Adrenal gland (tissue), 9 donors: ENCODE measurements at regions not wholly inside any gene's neighbourhood (a gene's known extent, or its start where the extent isn't known, plus 50 kb on each side); places are given as distances from the start of the nearest gene placed in this dataset.

ENCODE experiments used
- DNase-seq, 7 donors: peaks; one replicate each; pipeline ENCODE4 v3.0.0-alpha.2; 2019 to 2020
- H3K27ac ChIP-seq, 5 donors: fragments of 200-600 bp; sonication (generic) in 4 of 5; 1 replicate in 3 of 5; 2 replicates in 2 of 5; pipeline versions ENCODE4 v1.5.1 to v1.8.0; 2016 to 2020; ENCODE audit warnings: mild to moderate bottlenecking in 1 of 5
- H3K27me3 ChIP-seq: fragments of 200-600 bp; 2 replicates; pipeline ENCODE4 v1.8.0; 2021
- H3K36me3 ChIP-seq, 2 donors: fragments of 200-600 bp; replicated peaks in 1 of 2; 1 replicate in 1 of 2; 2 replicates in 1 of 2; pipeline versions ENCODE4 v1.5.1 to v1.8.0; 2018 to 2022
- H3K4me1 ChIP-seq, 2 donors: fragments of 200-600 bp; replicated peaks in 1 of 2; 1 replicate in 1 of 2; 2 replicates in 1 of 2; pipeline versions ENCODE4 v1.5.1 to v1.8.0; 2018 to 2021
- H3K4me3 ChIP-seq, 4 donors: fragments of 200-600 bp; sonication (generic) in 3 of 4; one replicate each; pipeline ENCODE4 v1.5.1; 2016 to 2018
- H3K9me3 ChIP-seq, 3 donors: fragments of 200-600 bp; sonication (generic) in 1 of 3; replicated peaks in 1 of 3; 1 replicate in 2 of 3; 2 replicates in 1 of 3; pipeline versions ENCODE4 v1.5.1 to v1.8.0; 2016 to 2021
- POLR2A ChIP-seq, 2 donors: fragments of 450-650 bp; IDR thresholded peaks; one replicate each; pipeline ENCODE4 v1.6.1; 2017; ENCODE audit warnings: antibody characterized with exemption in 2 of 2, mild to moderate bottlenecking in 2 of 2, moderate library complexity in 1 of 2
- WGBS, 4 donors: extraction: QIAGEN DNeasy Blood & Tissue Kit in 2 of 4; methylation state at CpG; one replicate each; pipeline versions ENCODE4 v1.1.5 to v1.1.7; 2013 to 2017; 5-methylcytosine and 5-hydroxymethylcytosine counted together
- intact Hi-C, 2 donors: fragments of 100-400 bp; cut with DNase I; formaldehyde crosslinking; loops; one replicate each; pipeline versions ENCODE4 v1.14.1 to v1.15.0; 2022 to 2023
- TF ChIP-seq, protein P1 (sequence below), 6 experiments: fragments of 450-650 bp in 4 of 6; fragments of 200-600 bp in 2 of 6; sonication (generic) in 1 of 6; IDR thresholded peaks; 1 replicate in 5 of 6; 2 replicates in 1 of 6; pipeline versions ENCODE4 v1.5.1 to v1.8.0; 2016 to 2021; ENCODE audit warnings: antibody characterized with exemption in 6 of 6, mild to moderate bottlenecking in 2 of 6, moderate library complexity in 1 of 6
- donor health status: healthy with polysubstance abuse.
- donor health status: Bipolar disorder and iron deficiency.
- donor health status: DM: yes; HTN: yes; CAD: no.
- donor health status: DM: no; HTN: no; CAD: no.
- donor health status: DM: no; HTN: no; CAD: no.

GRCh38 chr2:150124739-150125138, 362.7 kb downstream of the RND3 start:
- no peak overlapping the region for H3K4me3 ChIP-seq
- no peaks in the 10 kb centered on the region for H3K36me3 ChIP-seq
- TF ChIP-seq, protein P1, sequence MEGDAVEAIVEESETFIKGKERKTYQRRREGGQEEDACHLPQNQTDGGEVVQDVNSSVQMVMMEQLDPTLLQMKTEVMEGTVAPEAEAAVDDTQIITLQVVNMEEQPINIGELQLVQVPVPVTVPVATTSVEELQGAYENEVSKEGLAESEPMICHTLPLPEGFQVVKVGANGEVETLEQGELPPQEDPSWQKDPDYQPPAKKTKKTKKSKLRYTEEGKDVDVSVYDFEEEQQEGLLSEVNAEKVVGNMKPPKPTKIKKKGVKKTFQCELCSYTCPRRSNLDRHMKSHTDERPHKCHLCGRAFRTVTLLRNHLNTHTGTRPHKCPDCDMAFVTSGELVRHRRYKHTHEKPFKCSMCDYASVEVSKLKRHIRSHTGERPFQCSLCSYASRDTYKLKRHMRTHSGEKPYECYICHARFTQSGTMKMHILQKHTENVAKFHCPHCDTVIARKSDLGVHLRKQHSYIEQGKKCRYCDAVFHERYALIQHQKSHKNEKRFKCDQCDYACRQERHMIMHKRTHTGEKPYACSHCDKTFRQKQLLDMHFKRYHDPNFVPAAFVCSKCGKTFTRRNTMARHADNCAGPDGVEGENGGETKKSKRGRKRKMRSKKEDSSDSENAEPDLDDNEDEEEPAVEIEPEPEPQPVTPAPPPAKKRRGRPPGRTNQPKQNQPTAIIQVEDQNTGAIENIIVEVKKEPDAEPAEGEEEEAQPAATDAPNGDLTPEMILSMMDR (IDR thresholded peaks at IDR 0.05): no peak
- TF ChIP-seq POLR2A (IDR thresholded peaks at IDR 0.05): no peak
- DNase-seq: no peak
- intact Hi-C loops: no loop called here
- H3K4me1 ChIP-seq: no peaks in the 10 kb centered on the region
- no peak overlapping the region for H3K27ac ChIP-seq
- H3K9me3 ChIP-seq: no peaks in the 10 kb centered on the region
- H3K27me3 ChIP-seq: no peaks in the 10 kb centered on the region

- H3K36me3 ChIP-seq: no peaks in the 10 kb centered on the region
- no peaks in the 10 kb centered on the region for H3K27me3 ChIP-seq
- intact Hi-C loops: no loop called here
- TF ChIP-seq POLR2A (IDR thresholded peaks at IDR 0.05): no peak
- TF ChIP-seq, protein P1 (IDR thresholded peaks at IDR 0.05): no peak
- WGBS, 4 donors: 55 to 79% (median 66%) methylated on average over 2 of the region's 2 CpGs
- H3K4me1 ChIP-seq: no peaks in the 10 kb centered on the region
- H3K9me3 ChIP-seq: no peaks in the 10 kb centered on the region
- H3K27ac ChIP-seq: no peak overlapping the region
- no peak for DNase-seq
- H3K4me3 ChIP-seq: no peak overlapping the region
Measured at GRCh38 chr2:150122871-150123613, 364.4 kb downstream of the RND3 start.

- TF ChIP-seq POLR2A (IDR thresholded peaks at IDR 0.05): no peak
- TF ChIP-seq, protein P1 (IDR thresholded peaks at IDR 0.05): no peak
- DNase-seq: no peak
- Histone ChIP-seq H3K9me3 (no peaks in the 10 kb centered on the region), H3K4me3 (no peak overlapping the region), H3K4me1 (no peaks in the 10 kb centered on the region), H3K36me3 (no peaks in the 10 kb centered on the region), H3K27me3 (no peaks in the 10 kb centered on the region), H3K27ac (no peak overlapping the region)
- intact Hi-C loops: no loop called here
- WGBS, 4 donors: 89 to 96% (median 94%) methylated on average over 3 of the region's 3 CpGs
Measured at GRCh38 chr2:150122156-150122555, 365.3 kb downstream of the RND3 start.

- Histone ChIP-seq H3K4me3 (no peak overlapping the region), H3K36me3 (no peaks in the 10 kb centered on the region), H3K9me3 (no peaks in the 10 kb centered on the region), H3K27ac (no peak overlapping the region), H3K27me3 (no peaks in the 10 kb centered on the region), H3K4me1 (no peaks in the 10 kb centered on the region)
- WGBS, 4 donors: 73 to 82% (median 77%) methylated on average over 11 of the region's 11 CpGs
- intact Hi-C loops: no loop called here
- TF ChIP-seq, protein P1 (IDR thresholded peaks at IDR 0.05): no peak
- TF ChIP-seq POLR2A (IDR thresholded peaks at IDR 0.05): no peak
- no peak for DNase-seq
Measured at GRCh38 chr2:150120326-150120955, 367.0 kb downstream of the RND3 start.
